ENCODE measurements at regions not wholly inside any gene's neighbourhood (a gene's known extent, or its start where the extent isn't known, plus 50 kb on each side); places are given as distances from the start of the nearest gene placed in this dataset.

GRCh38 chr10:65030263-65030662 lies 1509.1 kb downstream of the REEP3 start:
- intact Hi-C loops (cut with DNase I), result no loop called here
- TF ChIP-seq, protein P1, sequence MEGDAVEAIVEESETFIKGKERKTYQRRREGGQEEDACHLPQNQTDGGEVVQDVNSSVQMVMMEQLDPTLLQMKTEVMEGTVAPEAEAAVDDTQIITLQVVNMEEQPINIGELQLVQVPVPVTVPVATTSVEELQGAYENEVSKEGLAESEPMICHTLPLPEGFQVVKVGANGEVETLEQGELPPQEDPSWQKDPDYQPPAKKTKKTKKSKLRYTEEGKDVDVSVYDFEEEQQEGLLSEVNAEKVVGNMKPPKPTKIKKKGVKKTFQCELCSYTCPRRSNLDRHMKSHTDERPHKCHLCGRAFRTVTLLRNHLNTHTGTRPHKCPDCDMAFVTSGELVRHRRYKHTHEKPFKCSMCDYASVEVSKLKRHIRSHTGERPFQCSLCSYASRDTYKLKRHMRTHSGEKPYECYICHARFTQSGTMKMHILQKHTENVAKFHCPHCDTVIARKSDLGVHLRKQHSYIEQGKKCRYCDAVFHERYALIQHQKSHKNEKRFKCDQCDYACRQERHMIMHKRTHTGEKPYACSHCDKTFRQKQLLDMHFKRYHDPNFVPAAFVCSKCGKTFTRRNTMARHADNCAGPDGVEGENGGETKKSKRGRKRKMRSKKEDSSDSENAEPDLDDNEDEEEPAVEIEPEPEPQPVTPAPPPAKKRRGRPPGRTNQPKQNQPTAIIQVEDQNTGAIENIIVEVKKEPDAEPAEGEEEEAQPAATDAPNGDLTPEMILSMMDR (IDR thresholded peaks at IDR 0.05), result no peak
- no peak for TF ChIP-seq POLR2A (IDR thresholded peaks at IDR 0.05)
- no peak for TF ChIP-seq POLR2AphosphoS5 (IDR thresholded peaks at IDR 0.05)
- no peaks in the 10 kb centered on the region for H3K9me3 ChIP-seq
- H3K27me3 ChIP-seq (replicated peaks; ENCODE audit: insufficient read depth), result no peaks in the 10 kb centered on the region
- H3K4me1 ChIP-seq (replicated peaks), result no peaks in the 10 kb centered on the region
- no peak overlapping the region for H3K4me3 ChIP-seq
- H3K36me3 ChIP-seq, result no peaks in the 10 kb centered on the region
- no peak for DNase-seq (ENCODE audit: low spot score)
- H3K27ac ChIP-seq, result no peak overlapping the region

- no peaks in the 10 kb centered on the region for H3K4me1 ChIP-seq (replicated peaks)
- no peaks in the 10 kb centered on the region for H3K36me3 ChIP-seq
- H3K27ac ChIP-seq, result peak overlapping the region in 1 of 2 donors; percentile 21
- 18% methylated on average over 4 of the region's 4 CpGs for WGBS
- H3K9me3 ChIP-seq, result no peaks in the 10 kb centered on the region
- no peak for DNase-seq (ENCODE audit: low spot score)
- H3K27me3 ChIP-seq (replicated peaks; ENCODE audit: insufficient read depth), result no peaks in the 10 kb centered on the region
- peak; percentile 33 for TF ChIP-seq POLR2AphosphoS5 (IDR thresholded peaks at IDR 0.05)
- TF ChIP-seq, protein P1 (IDR thresholded peaks at IDR 0.05), result no peak
- H3K4me3 ChIP-seq, result no peak overlapping the region
- intact Hi-C loops (cut with DNase I), result no loop called here
Observed at GRCh38 chr10:65032867-65033769, 1511.9 kb downstream of the REEP3 start.

DNA sequence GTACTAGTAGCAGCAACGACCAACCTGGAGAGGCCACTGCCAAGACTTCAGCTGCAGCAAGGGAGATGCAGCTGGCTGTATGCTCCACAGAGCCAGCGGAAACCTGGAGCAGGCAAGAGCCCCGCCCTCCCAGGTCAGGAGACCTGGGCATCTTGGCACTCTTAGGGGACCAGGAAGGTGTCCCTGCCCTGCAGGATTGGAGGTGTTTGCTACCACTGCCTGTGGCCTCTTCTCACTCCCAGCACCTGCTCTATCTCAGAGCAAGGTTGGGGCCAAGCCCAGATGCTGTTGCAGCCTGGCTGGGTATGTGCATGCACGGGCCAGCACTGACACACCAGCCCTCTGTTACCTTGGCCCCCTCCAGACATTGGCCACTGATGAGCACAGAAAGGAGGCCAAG lies 1512.8 kb downstream of the REEP3 start:
- Histone ChIP-seq H3K9me3 (no peaks in the 10 kb centered on the region), H3K4me1 (replicated peaks) (no peaks in the 10 kb centered on the region), H3K27ac (peak overlapping the region in 1 of 2 donors; percentile 21), H3K36me3 (no peaks in the 10 kb centered on the region), H3K27me3 (replicated peaks; ENCODE audit: insufficient read depth) (no peaks in the 10 kb centered on the region), H3K4me3 (no peak overlapping the region)
- TF ChIP-seq POLR2AphosphoS5 (IDR thresholded peaks at IDR 0.05) (no peak), POLR2A (IDR thresholded peaks at IDR 0.05) (no peak)
- TF ChIP-seq, protein P1 (IDR thresholded peaks at IDR 0.05), result no peak
- no peak for DNase-seq (ENCODE audit: low spot score)
- WGBS, result 51% methylated on average over 4 of the region's 4 CpGs
- intact Hi-C loops (cut with DNase I), result no loop called here

DNA sequence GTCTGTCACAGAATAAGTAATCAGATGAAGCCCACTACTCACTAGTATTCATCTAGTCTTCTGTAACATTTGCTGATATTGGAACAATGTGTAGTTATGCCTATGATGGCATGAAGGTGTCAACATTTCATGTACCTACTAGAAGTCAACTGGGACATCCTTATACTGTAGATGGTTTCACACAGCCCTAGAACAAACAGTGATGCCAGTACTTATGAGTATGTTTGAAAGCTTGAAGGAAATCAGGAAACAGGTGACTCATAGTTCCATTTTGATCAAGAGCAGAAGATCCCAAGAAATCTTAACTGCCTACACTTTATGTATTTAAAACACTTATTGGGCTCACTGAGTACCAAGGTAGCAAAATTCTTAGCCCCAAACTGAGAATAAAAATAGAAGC lies 1519.6 kb downstream of the REEP3 start:
- no peaks in the 10 kb centered on the region for H3K27me3 ChIP-seq (replicated peaks; ENCODE audit: insufficient read depth)
- H3K9me3 ChIP-seq, result no peaks in the 10 kb centered on the region
- intact Hi-C loops (cut with DNase I), result no loop called here
- no peaks in the 10 kb centered on the region for H3K4me1 ChIP-seq (replicated peaks)
- H3K36me3 ChIP-seq, result no peaks in the 10 kb centered on the region
- TF ChIP-seq POLR2A (IDR thresholded peaks at IDR 0.05) (no peak), POLR2AphosphoS5 (IDR thresholded peaks at IDR 0.05) (no peak)
- TF ChIP-seq, protein P1 (IDR thresholded peaks at IDR 0.05), result no peak
- no peak overlapping the region for H3K27ac ChIP-seq
- no peak for DNase-seq (ENCODE audit: low spot score)
- no peak overlapping the region for H3K4me3 ChIP-seq

DNA sequence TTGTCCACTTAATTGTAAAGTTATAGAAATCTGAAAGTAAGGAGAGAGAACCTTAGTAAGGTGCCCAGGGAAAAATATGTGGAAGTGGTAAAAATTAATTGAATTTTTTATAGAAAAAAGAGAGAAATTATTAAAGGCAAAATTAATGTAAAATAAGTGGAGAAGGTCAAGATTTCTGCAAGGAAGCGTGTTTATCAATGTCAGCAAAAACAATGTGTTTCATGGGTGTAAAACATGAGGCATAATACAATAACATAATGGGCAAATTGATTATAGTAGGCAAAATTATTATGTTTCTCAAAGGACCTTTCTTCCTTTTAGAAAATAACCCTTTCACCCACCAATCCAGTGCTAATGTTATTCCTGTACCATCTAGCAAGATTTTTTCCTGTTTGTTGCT lies 1520.1 kb downstream of the REEP3 start:
- no peak for DNase-seq (ENCODE audit: low spot score)
- no peaks in the 10 kb centered on the region for H3K36me3 ChIP-seq
- H3K27ac ChIP-seq, result no peak overlapping the region
- no peaks in the 10 kb centered on the region for H3K4me1 ChIP-seq (replicated peaks)
- H3K4me3 ChIP-seq, result no peak overlapping the region
- H3K9me3 ChIP-seq, result no peaks in the 10 kb centered on the region
- no peaks in the 10 kb centered on the region for H3K27me3 ChIP-seq (replicated peaks; ENCODE audit: insufficient read depth)
- intact Hi-C loops (cut with DNase I), result no loop called here
- WGBS, result 98% methylated on average over 1 of the region's 1 CpG
- TF ChIP-seq, protein P1 (IDR thresholded peaks at IDR 0.05), result no peak
